GM18951 (cell line): ENCODE measurements at regions not wholly inside any gene's neighbourhood (a gene's known extent, or its start where the extent isn't known, plus 50 kb on each side); places are given as distances from the start of the nearest gene placed in this dataset.

Experiments
- POLR2A ChIP-seq: IDR thresholded peaks from 4 replicates; pipeline ENCODE4 v1.6.1; 2011; ENCODE audit warnings: mild to moderate bottlenecking; ENCODE audit not compliant: insufficient read length, insufficient read depth; ENCODE audit errors: extremely low read depth
- in situ Hi-C: fragments of 300-500 bp; cut with MboI; formaldehyde crosslinking; loops from one replicate; pipeline ENCODE4 v1.12.0; 2022; ENCODE audit warnings: low sequenced_read_pairs, mixed read lengths, inconsistent platforms; ENCODE audit not compliant: unreplicated experiment

- TF ChIP-seq POLR2A = no peak
- in situ Hi-C loops = no loop called here
These were observed 144.3 kb upstream of the ANO3 start for GRCh38 chr11:26187639-26188038.

- in situ Hi-C loops = no loop called here
- no peak for TF ChIP-seq POLR2A
These were observed 143.4 kb upstream of the ANO3 start for GRCh38 chr11:26188554-26188953.

- in situ Hi-C loops = no loop called here
- TF ChIP-seq POLR2A = no peak
These were observed 140.7 kb upstream of the ANO3 start for GRCh38 chr11:26191193-26191592.

- TF ChIP-seq POLR2A = no peak
- in situ Hi-C loops = no loop called here
These were observed 138.1 kb upstream of the ANO3 start for GRCh38 chr11:26193694-26194365.

GRCh38 chr11:26194881-26195280 lies 137.0 kb upstream of the ANO3 start:
- TF ChIP-seq POLR2A = no peak
- in situ Hi-C loops = no loop called here

GRCh38 chr11:26198532-26199096 lies 133.3 kb upstream of the ANO3 start:
- no peak for TF ChIP-seq POLR2A
- in situ Hi-C loops = no loop called here

- in situ Hi-C loops = no loop called here
- TF ChIP-seq POLR2A = no peak
These were observed 132.4 kb upstream of the ANO3 start for GRCh38 chr11:26199331-26200095.

- in situ Hi-C loops = no loop called here
These were observed 130.5 kb upstream of the ANO3 start for GRCh38 chr11:26201411-26201810.

GRCh38 chr11:26202754-26203153 lies 129.2 kb upstream of the ANO3 start:
- in situ Hi-C loops = no loop called here
- no peak for TF ChIP-seq POLR2A

More at GRCh38 chr11:26201411-26201810, 130.5 kb upstream of the ANO3 start:
- TF ChIP-seq POLR2A = no peak

GRCh38 chr11:26204101-26204500 lies 127.8 kb upstream of the ANO3 start:
- in situ Hi-C loops = no loop called here
- no peak for TF ChIP-seq POLR2A

GRCh38 chr11:26204839-26205238 lies 127.1 kb upstream of the ANO3 start:
- TF ChIP-seq POLR2A = no peak
- in situ Hi-C loops = no loop called here

GRCh38 chr11:26219183-26220117 lies 112.5 kb upstream of the ANO3 start:
- TF ChIP-seq POLR2A = no peak
- in situ Hi-C loops = no loop called here

- TF ChIP-seq POLR2A = no peak
- in situ Hi-C loops = no loop called here
These were observed 106.3 kb upstream of the ANO3 start for GRCh38 chr11:26225646-26226045.
